GM21619 (cell line): ENCODE measurements at regions not wholly inside any gene's neighbourhood (a gene's known extent, or its start where the extent isn't known, plus 50 kb on each side); places are given as distances from the start of the nearest gene placed in this dataset.

Experiments
- ATAC-seq: cut with Tn5 transposase; IDR thresholded peaks from one replicate; pipeline ENCODE4 v1.9.1; 2021; ENCODE audit not compliant: unreplicated experiment

DNA sequence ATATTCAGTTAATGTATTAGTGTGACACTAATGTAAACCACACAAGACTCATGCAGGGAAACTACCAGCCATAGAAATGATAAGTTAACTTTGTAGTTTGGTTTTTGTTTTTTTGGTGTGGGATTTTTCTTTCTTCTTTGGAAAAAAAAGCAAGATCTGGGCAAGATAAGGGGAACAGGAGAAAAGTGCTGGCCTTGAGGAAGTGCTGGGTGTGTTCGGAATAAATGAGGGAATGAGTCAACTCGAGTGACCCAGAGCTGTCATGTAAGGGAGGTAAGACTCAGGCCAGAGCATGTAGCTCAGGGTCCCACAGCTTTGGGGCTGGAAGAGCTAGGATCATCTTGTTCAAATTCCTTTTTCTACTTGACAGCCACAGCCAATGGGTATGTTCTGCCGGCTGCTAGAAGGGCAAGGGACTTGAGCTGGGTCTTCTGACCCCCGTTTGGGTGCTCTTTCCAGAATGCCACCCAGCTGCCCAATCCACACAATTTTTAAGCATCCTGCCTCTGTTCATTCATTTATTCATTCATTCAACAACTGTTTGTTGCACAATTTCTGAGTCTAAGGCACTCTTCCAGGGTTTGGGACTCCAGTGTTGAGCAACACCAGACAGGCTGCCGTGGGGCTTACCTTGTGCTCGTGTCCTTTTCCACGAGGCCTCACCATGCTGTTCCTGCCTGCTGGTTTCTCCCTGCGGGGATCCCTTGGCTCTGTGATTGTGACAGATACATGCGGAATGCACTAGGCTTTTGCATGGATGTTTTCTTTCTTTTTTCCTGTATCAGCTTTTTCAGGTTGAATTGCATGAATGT, 54.5 kb downstream of the CLDN34 start:
- ATAC-seq, result no peak

DNA sequence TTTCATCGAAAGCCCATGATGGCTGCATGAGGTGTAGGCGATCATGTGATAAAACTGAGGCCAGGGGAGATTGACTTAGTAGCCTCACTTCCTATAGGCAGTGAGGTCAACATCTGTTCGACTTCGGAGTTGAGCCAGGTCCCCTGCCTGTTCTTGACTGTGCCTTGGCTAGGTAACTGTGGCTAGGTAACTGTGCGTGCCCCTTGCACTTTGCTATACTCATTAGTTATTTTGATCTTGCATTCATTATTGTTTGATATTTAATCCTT, 55.0 kb downstream of the CLDN34 start:
- no peak for ATAC-seq

DNA sequence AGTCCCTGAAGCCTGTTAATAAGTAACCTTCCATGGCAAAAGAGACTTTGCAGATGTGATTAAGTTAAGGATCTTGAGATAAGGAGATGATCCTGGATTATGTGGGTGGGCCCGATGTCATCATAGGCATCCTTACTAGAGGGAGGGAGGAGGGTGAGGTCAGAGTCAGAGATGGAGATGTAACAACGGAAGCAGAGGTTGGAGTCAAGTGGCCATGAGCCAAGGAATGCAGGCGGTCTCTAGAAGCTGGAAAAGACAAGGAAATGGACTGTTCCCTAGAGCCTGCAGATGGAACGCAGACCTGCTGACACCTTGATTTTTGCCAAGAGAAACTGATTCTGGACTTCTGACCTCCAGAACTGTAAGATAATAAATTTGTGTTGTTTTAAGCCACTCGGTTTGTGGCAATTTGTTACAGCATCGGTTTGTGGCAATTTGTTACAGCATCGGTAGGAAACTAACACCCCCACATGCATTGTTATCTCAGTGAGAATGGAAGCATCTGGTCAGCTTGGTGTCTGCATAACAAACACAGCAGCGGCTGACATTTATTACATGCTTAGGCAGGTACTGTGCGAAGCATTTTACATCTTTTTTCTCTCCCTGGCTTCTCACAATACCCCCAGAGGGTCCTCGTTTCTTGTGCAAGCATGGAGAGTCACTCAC, 55.6 kb downstream of the CLDN34 start:
- no peak for ATAC-seq

DNA sequence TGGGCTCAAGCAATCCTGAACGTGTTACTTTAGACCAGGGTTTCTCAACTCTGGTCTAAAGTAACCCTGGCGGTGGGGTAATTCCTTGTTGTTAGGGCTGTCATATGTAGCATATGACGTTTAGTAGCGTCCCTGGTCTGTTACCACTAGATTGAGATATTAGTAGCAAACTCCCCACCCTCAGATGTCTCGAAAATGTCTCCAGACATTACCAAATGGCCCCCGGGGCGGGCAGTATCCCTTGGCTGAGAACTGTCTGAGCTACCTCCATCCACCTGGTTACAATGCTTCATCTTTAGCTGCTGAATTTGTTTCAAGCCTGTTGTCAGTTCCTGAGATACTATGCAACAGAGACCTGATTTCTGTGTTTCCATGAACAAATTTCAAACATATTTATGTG, 56.7 kb downstream of the CLDN34 start:
- ATAC-seq, result no peak

DNA sequence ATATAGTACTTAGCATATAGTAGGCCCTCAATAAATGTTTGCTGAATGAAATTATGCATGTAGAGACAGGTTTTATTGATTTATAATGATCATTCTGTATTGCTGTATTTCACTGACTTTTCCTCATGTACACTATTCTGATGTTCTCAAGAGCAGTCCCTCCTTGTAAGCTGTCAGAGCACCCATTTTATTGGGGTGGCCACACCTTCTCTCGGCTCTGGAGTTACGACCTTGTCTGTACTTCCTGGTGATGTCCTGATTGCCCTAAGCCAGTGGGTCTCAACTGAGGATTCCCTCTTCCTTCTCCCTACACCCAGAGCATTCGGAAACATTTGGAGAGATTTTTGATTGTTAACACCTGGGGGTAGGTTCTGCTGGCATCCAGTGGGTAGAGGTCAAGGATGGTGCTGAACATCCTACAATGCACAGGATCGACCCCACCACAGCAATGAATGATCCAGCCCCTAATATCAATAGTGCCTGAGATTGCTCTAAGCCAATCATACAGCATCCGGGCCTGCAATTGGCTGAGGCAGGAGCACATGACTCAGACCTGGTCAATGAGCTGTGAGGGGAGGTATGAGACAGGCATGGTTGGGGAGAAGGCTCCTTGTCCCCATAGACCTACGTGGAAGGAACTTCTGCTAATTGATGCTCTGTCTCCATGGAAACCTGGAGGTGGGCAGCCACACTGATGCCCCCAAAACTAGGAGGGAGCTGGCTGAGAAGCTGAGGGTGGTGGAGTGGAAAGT, 58.8 kb downstream of the CLDN34 start:
- no peak for ATAC-seq

DNA sequence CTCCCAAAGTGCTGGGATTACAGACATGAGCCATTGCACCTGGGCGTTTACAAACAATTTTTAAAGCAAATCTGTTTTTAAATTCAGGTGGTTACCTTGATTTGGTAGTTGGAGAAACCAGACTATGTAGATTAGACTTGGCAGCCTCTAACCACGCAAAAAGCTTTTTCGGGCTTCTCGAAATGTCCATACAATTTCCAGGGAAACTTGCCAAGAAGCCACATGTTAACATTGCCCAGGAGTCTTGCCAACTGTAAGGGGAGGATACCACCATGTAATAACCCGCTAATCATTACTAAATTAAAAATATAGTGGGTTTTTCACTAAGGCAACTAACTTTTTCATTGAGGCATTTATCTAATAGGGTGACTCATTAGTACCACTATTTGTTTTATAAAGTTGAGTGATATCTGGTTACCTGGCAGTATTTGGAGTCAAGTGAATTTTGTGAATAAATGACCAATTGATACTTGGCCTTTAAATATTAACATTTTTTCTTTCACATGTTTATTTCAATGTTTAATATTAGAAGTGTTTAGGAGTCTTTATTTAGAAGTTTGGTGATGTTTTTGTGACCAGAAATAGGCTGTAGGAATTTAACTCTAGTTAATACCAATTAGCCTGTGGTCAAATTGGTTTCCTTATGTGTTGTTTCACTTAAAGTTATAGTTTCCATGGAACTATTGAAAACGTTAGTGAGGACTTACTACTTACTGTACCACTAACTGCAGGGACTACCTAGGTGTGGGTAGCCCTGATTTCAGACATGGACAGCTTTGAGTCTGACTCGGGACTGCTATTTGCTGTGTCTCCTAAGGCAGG, 61.3 kb downstream of the CLDN34 start:
- no peak for ATAC-seq

DNA sequence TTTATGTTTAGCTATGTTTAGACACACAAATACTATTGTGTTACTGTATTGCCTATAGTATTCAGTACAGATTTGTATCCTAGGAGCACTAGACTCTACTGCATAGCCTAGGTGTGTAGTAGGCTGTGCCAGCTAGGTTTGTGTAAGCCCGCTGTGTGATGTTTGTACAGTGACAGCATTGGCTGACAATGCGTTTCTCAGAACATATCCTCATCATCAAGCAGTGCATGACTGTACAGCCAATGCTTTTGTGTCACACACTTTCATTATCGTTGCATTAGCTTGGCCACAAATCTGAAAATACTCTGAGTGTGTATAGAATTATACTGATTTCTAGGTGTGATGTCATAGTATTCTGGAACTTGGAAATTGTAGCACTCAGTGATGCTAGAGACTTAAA, 63.4 kb downstream of the CLDN34 start:
- ATAC-seq, result no peak

DNA sequence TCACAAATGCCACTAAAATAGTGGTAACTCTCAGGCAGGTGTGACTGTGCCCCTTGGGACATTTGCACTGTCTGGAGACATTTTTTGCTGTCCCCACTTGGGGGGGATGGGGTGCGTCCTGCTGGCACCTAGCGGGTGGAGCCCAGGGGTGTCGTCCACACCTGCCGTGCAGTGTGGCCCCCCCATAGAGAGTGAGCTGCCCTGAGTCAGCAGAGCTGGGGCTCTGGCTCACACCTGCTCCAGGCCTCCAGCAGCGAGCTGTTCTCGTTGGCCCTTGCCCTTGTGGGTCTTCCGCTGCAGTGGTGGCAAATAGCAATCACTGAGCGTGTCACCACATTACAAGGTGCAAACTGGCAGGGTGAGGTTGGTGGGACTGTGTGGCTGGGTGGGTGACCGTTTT, 64.6 kb downstream of the CLDN34 start:
- no peak for ATAC-seq

DNA sequence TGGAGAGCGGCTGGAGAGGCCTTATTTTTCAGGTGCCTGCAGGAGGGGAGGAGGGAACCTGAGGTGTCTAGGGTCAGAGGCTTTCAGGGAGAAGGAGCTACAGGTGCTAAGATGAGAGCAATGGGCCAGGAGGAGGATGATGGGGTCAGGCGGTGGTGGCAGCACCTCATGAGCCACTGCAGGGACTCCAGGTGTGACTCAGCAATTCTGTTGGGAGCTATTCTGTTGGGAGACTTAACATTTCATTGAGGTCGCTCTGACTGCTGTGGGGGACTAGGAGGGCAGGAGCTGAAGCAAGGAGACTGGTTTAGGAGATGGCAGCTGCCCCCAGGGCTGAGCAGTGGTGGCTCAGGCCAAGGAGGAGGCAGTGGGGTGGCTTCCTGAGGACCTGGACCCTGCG, 65.0 kb downstream of the CLDN34 start:
- ATAC-seq, result no peak

DNA sequence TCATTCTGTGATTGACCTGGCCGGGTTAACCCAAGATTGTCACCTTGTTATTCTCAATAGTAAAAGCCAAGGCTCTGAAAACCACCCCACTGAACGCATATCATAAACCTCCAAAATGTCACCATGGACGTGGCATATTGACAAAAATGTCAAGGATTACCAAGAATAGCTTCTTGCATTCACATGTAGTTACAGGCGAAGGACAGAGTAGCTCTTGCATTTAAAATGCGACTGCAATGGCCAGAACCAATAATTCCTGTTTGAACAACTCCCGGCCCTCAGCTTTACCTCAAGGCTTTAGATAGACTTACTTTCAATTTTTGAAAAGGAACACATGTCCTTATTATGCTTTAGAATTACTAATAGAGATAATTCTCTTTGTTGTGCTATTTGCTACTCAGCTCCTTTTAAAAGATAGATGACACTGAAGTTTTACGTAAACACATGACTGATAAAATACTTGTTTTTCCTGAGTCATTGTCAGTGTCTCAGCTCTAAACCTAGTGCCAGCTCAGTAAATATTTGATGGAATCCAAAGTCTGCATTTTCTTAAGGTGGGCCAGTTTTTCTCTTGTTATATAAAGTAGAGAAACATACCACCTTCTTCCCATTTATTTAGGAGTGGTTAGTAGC, 66.3 kb downstream of the CLDN34 start:
- ATAC-seq, result no peak

DNA sequence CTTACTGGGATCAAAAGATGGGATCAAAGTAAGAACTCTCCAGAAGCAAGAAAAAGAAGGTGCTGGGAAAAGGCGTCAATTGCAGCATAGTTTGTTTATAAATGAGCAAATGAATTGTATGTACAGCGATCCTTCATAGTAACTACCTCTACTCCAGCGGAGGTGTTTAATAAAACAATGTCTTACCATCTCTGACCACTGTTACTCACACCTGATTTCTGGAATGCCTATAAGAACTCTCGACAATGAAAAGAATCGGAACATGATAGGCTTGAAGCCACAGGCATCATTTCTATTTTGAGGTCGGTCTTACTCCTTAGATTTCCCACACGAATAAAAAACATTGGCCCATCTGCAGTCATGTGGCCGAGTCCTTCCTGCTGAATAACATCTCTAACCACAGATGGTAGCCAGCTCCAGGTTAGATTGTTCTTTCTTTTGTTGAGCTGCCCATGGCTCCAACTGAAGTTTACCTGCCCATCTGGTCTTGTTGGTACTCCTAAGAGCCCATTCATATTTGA, 67.6 kb downstream of the CLDN34 start:
- no peak for ATAC-seq

DNA sequence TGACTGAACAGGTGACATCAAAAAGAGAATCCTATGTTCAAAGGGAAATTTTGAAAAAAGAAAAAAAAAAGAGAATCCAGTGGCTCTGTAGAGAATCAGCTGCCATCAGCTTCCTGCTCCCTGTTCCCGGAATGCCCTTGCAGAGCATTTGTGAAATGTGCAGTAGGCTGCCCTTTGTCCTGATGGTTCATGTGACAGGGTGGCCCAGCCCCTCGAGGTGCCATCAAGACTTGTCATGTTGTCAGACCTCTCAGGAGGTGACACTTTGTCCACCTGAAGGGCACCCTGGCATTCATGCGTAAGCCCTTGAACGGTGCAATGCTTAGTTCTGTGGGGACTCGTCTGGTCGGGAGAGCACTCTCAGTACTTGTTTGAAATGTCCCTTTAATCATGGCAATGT, 71.4 kb downstream of the CLDN34 start:
- no peak for ATAC-seq

DNA sequence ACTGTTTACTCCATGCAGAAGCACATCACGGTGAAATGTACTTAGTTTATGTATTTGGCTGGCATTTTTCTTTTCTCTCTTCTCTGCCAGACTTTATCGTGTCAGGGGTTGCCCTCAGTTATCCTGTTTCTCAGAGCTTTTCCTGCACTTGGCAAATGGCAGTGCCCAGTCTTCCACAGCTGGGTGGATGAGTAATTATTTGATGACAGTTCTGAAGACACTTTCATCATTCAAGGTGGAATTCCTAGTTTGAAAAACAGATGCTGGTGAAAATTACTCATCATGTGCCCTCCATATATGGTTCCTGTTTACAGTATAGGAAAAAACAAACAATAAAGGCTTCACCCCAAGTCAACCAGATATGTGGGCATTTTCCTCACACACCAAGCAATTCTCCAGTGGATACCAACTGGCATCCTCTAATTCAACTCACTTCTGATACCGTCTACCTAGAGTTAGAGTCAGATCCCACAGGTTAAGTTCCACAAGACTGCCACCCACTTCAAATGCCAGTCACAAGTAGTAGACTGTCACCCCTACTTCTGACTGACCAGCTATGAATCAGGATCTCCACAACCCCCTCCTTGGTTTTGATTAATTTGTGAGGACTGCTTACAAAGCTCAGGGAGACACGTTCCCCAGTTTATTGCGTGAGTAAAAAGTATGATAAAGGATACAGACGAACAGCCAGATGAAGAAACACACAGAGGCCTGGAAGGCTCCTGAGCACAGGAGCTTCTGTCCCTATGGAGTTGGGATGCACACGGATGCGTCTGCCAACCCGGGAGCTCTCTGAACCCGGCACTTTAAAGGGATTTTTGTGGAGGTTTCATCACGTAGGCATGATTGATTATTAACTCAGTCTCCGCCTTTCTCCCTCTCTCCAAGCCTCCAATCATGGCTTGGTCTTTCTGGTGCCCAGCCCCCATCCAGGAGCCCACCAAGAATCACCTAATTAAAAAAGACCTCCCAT, 72.9 kb downstream of the CLDN34 start:
- ATAC-seq, result no peak

DNA sequence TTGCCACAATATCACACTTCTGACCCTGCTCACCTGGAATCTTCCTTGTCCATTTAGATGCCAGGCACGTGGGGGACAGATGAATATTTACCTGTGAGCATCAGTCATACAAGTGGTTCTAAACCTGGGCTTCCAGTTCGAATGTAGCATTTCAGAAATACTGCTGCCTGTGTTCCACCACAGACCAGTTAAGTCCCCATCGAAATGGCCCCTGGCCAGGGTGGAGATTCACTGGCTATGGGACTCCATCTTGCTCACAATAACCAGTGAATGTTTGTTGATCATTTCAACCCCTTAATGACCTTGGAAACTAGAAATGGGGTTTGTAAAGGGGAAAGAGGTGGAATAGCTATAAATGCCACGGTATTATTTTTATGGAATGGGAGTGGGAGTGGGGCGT, 73.8 kb downstream of the CLDN34 start:
- ATAC-seq, result no peak

DNA sequence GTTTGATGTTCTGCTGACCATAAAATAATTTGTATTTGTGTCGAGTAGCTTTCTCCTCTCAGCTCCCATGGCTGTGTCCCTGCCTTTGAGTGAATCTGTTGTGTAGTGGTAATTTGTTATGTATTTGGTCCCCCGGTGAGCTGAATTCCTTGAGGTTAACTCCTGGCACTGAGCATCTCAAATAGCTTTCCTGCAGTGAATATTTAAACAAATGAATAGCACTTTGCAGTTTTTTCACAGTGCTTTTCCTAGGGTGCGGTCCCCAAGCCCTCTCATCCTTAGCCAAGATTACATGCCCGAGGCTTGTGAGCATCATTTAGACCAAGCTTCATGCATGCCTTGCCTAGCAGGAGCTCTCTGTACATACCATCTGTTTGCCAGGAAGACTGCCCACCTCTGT, 74.2 kb downstream of the CLDN34 start:
- no peak for ATAC-seq

DNA sequence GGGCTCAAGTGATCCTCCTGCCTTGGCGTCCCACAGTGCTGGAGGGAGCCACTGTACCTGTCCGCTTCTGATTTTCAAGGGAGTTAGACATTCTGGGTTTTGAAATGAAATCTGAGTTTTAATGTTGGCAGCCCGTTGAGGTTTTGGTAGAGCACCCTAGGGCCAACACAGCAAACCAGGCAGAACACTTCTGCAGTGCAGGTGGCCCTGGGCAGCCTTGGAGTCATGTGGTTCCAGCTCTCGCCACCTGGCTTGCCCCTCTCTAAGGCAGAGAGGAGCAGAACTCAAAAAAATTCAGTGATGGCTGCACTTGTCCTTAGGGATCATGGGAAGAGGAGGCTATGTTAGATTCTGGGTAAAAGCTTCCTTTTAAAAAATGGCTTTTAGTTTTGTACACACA, 74.9 kb downstream of the CLDN34 start:
- ATAC-seq, result no peak

DNA sequence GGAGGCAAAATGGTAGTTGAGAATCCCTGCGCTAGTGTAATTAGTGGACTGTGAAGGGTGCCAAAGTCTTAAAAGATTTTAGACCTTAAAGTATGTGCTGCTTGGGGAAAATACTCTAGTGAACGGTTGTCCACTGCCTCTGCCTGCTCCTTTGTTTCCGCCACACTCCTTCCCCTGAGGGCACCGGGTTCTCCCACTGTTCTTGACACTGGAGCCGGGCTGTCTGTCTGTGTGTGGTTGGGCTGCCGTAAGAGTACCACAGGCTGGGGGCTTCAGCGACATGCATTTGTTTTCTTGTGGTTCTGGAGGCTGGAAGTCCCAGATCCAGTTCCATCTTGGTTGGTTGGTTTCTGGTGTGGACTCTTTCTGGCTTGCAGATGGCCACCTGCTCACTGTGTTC, 76.2 kb downstream of the CLDN34 start:
- no peak for ATAC-seq

DNA sequence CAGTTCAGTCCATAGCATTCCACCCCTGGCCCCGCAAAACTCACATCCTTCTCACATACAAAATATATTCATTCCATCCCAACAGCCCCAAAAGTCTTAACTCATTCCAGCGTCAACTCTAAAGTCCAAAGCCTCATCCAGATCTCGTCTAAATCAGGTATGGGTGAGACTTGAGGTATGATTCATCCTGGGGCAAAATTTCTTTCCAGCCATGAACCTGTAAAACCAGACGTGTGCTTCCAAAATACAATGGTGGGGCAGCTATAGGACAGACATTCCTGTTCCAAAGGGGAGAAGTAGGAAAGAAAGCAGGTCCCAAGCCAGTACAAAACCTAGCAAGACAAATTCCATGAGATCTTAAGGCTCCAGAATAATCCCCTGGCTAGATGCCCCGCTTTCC, 76.9 kb downstream of the CLDN34 start:
- ATAC-seq, result no peak

DNA sequence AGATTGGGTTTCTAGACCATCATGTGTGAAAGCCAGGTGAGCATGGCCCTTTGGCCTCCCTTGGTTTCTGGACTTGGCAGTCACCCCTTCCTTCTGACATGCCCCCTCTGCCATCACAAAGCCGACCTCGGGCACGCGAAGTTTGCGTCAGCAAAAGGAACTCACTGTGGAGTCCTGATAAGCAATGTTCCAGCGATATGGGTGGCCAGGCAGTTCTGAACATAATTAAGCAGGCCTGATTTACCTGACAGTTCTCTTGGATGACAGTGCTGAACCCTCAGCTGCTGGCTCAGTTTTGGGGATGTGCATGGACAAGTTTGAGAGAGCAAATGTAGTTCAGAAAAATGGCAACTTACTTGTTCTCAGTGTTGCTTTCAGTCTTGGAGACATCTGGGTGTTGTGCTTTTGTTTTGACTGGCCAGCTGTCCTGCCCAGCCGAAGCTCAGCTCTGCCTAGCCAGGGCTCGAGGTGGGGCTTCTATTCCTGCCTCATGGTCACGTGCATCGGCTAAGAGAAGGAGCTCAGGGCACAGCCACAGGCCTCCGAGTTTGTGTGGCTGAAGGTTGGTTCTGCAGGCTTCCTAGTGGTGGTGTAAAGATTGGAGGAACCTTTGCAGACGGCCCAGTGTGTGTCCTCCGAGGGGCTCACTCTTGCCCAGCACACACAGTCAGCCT, 78.3 kb downstream of the CLDN34 start:
- ATAC-seq, result no peak
